ENCODE measurements at regions not wholly inside any gene's neighbourhood (a gene's known extent, or its start where the extent isn't known, plus 50 kb on each side); places are given as distances from the start of the nearest gene placed in this dataset.

DNA sequence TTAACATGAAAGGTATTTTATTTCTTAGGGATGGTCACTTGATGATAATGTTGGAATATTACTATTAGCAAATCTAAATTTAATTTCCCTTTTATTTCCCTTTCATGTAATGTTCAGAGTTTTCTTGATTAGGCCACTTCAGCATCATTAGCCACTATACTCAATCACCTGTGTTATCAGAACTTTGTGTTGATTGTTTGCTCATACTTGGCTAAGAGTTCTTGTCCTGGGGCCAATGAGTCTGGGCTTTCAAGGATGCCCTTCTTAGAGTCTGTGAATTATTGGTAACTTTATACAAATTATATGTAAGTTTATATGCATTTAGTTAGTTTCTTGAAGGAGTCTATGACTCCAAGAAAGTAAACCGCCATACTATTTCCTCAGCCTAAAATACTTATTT is 408.0 kb upstream of the DDX18 start (continued):
- TF ChIP-seq ARNTL (CRISPR knock-in tag; IDR thresholded peaks at IDR 0.05; ENCODE audit: borderline replicate concordance, low read depth) (no peak), SNAI2 (CRISPR knock-in tag; IDR thresholded peaks at IDR 0.05) (no peak), ZC3H10 (CRISPR knock-in tag; IDR thresholded peaks at IDR 0.05) (no peak)

DNA sequence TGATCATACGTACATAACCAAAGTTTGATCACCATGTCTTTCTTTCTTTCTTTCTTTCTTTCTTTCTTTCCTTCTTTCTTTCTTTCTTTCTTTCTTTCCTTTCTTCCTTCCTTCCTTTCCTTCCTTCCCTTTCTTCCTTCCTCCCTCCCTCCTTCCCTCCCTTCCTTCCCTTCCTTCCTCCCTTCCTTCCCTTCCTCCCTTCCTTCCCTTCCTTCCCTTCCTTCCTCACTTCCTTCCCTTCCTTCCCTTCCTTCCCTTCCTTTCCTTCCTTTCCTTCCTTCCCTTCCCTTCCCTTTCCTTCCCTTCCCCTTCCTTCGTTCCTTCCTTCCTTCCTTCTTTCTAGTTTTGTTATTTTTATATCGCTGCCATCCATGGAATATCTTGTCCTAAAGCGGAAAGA is 406.7 kb upstream of the DDX18 start:
- ATAC-seq: no peak
- TF ChIP-seq, protein P1, sequence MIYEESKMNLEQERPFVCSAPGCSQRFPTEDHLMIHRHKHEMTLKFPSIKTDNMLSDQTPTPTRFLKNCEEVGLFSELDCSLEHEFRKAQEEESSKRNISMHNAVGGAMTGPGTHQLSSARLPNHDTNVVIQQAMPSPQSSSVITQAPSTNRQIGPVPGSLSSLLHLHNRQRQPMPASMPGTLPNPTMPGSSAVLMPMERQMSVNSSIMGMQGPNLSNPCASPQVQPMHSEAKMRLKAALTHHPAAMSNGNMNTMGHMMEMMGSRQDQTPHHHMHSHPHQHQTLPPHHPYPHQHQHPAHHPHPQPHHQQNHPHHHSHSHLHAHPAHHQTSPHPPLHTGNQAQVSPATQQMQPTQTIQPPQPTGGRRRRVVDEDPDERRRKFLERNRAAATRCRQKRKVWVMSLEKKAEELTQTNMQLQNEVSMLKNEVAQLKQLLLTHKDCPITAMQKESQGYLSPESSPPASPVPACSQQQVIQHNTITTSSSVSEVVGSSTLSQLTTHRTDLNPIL (CRISPR knock-in tag; IDR thresholded peaks at IDR 0.05; ENCODE audit: low read depth): no peak
- TF ChIP-seq ARNTL (CRISPR knock-in tag; IDR thresholded peaks at IDR 0.05; ENCODE audit: borderline replicate concordance, low read depth) (no peak), ESRRG (CRISPR knock-in tag; IDR thresholded peaks at IDR 0.05) (no peak), RARB (CRISPR knock-in tag; IDR thresholded peaks at IDR 0.05) (no peak), ZFP30 (CRISPR knock-in tag; IDR thresholded peaks at IDR 0.05) (no peak), ISL1 (CRISPR knock-in tag; IDR thresholded peaks at IDR 0.05) (no peak), TCF4 (CRISPR knock-in tag; IDR thresholded peaks at IDR 0.05; ENCODE audit: borderline replicate concordance) (no peak), ZNF70 (CRISPR knock-in tag; IDR thresholded peaks at IDR 0.05) (no peak), TOX (CRISPR knock-in tag; IDR thresholded peaks at IDR 0.05; ENCODE audit: borderline replicate concordance) (no peak), SNAI2 (CRISPR knock-in tag; IDR thresholded peaks at IDR 0.05) (no peak), GLIS3 (CRISPR knock-in tag; IDR thresholded peaks at IDR 0.05) (no peak)
- TF ChIP-seq, protein P2, sequence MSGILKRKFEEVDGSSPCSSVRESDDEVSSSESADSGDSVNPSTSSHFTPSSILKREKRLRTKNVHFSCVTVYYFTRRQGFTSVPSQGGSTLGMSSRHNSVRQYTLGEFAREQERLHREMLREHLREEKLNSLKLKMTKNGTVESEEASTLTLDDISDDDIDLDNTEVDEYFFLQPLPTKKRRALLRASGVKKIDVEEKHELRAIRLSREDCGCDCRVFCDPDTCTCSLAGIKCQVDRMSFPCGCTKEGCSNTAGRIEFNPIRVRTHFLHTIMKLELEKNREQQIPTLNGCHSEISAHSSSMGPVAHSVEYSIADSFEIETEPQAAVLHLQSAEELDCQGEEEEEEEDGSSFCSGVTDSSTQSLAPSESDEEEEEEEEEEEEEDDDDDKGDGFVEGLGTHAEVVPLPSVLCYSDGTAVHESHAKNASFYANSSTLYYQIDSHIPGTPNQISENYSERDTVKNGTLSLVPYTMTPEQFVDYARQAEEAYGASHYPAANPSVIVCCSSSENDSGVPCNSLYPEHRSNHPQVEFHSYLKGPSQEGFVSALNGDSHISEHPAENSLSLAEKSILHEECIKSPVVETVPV (CRISPR knock-in tag; IDR thresholded peaks at IDR 0.05): no peak
- TF ChIP-seq, protein P3, sequence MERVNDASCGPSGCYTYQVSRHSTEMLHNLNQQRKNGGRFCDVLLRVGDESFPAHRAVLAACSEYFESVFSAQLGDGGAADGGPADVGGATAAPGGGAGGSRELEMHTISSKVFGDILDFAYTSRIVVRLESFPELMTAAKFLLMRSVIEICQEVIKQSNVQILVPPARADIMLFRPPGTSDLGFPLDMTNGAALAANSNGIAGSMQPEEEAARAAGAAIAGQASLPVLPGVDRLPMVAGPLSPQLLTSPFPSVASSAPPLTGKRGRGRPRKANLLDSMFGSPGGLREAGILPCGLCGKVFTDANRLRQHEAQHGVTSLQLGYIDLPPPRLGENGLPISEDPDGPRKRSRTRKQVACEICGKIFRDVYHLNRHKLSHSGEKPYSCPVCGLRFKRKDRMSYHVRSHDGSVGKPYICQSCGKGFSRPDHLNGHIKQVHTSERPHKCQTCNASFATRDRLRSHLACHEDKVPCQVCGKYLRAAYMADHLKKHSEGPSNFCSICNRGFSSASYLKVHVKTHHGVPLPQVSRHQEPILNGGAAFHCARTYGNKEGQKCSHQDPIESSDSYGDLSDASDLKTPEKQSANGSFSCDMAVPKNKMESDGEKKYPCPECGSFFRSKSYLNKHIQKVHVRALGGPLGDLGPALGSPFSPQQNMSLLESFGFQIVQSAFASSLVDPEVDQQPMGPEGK (CRISPR knock-in tag; IDR thresholded peaks at IDR 0.05; ENCODE audit: borderline replicate concordance): no peak
- TF ChIP-seq, protein P4, sequence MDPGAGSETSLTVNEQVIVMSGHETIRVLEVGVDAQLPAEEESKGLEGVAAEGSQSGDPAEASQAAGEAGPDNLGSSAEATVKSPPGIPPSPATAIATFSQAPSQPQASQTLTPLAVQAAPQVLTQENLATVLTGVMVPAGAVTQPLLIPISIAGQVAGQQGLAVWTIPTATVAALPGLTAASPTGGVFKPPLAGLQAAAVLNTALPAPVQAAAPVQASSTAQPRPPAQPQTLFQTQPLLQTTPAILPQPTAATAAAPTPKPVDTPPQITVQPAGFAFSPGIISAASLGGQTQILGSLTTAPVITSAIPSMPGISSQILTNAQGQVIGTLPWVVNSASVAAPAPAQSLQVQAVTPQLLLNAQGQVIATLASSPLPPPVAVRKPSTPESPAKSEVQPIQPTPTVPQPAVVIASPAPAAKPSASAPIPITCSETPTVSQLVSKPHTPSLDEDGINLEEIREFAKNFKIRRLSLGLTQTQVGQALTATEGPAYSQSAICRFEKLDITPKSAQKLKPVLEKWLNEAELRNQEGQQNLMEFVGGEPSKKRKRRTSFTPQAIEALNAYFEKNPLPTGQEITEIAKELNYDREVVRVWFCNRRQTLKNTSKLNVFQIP (CRISPR knock-in tag; IDR thresholded peaks at IDR 0.05; ENCODE audit: borderline replicate concordance, low read depth): no peak
- TF ChIP-seq, protein P5, sequence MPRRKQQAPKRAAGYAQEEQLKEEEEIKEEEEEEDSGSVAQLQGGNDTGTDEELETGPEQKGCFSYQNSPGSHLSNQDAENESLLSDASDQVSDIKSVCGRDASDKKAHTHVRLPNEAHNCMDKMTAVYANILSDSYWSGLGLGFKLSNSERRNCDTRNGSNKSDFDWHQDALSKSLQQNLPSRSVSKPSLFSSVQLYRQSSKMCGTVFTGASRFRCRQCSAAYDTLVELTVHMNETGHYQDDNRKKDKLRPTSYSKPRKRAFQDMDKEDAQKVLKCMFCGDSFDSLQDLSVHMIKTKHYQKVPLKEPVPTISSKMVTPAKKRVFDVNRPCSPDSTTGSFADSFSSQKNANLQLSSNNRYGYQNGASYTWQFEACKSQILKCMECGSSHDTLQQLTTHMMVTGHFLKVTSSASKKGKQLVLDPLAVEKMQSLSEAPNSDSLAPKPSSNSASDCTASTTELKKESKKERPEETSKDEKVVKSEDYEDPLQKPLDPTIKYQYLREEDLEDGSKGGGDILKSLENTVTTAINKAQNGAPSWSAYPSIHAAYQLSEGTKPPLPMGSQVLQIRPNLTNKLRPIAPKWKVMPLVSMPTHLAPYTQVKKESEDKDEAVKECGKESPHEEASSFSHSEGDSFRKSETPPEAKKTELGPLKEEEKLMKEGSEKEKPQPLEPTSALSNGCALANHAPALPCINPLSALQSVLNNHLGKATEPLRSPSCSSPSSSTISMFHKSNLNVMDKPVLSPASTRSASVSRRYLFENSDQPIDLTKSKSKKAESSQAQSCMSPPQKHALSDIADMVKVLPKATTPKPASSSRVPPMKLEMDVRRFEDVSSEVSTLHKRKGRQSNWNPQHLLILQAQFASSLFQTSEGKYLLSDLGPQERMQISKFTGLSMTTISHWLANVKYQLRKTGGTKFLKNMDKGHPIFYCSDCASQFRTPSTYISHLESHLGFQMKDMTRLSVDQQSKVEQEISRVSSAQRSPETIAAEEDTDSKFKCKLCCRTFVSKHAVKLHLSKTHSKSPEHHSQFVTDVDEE (CRISPR knock-in tag; IDR thresholded peaks at IDR 0.05): no peak

DNA sequence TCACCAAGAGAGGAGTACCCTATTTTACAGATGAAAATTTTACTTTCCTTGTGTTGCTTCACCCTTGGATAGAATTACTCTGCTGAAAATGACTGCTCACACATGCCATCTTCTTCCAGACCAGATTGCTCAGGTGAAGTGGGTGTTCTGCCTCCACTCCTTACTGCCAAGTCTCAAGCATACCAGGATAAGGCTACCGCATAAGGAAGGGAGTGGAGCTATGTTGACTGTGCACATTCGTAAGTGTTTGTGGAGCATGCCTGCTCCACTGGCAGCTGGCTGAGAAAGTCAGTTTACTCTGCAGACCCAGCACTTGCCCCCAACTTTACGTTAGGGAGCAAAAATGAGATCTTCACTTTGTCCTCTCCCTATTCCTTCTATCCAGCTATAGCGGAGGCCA is 405.0 kb upstream of the DDX18 start:
- ATAC-seq: no peak
- TF ChIP-seq TCF4 (CRISPR knock-in tag; IDR thresholded peaks at IDR 0.05; ENCODE audit: borderline replicate concordance) (no peak), ZC3H10 (CRISPR knock-in tag; IDR thresholded peaks at IDR 0.05) (no peak), PPARA (CRISPR knock-in tag; IDR thresholded peaks at IDR 0.05; ENCODE audit: borderline replicate concordance) (no peak), CSDC2 (CRISPR knock-in tag; IDR thresholded peaks at IDR 0.05) (no peak)
- TF ChIP-seq, protein P2 (CRISPR knock-in tag; IDR thresholded peaks at IDR 0.05): no peak
- TF ChIP-seq, protein P4 (CRISPR knock-in tag; IDR thresholded peaks at IDR 0.05; ENCODE audit: borderline replicate concordance, low read depth): no peak
